NCI-H1694 treated with DMSO at 0.1 percent for 48 hours (cell line): ENCODE measurements at regions not wholly inside any gene's neighbourhood (a gene's known extent, or its start where the extent isn't known, plus 50 kb on each side); places are given as distances from the start of the nearest gene placed in this dataset.

Source experiments
- DNase-seq: peaks from one replicate; lab custom pipeline; 2025; lab: John Stamatoyannopoulos, UW

- no peak for DNase-seq
Observed at GRCh38 chr13:39244561-39245230, 206.4 kb downstream of the NHLRC3 start.

DNA sequence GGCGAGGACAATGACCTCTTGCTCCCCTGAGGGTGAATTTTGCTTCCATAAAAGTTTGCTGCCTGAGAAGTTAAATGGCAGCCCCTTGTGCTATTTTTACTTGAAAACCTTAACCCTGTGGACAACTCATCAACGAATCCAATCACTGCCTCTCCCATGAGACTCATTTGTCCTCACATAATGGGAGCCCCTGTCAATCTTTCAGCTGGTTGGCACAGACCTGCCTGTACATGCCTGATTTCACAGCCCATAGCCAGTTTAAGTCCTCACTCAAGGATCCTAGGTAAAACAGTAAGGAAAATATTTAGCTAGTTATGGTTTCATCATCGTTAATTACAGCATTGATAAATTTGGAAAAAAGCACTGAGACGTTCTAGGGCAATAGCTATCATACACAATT, 207.4 kb downstream of the NHLRC3 start:
- peak; percentile 2 for DNase-seq

- no peak for DNase-seq
Observed at GRCh38 chr13:39249982-39250381, 211.7 kb downstream of the NHLRC3 start.

GRCh38 chr13:39250440-39250839, 212.2 kb downstream of the NHLRC3 start:
- no peak for DNase-seq

- no peak for DNase-seq
Observed at GRCh38 chr13:39251340-39251739, 213.1 kb downstream of the NHLRC3 start.

- DNase-seq: no peak
Observed at GRCh38 chr13:39253774-39254173, 215.5 kb downstream of the NHLRC3 start.

GRCh38 chr13:39254601-39255000, 216.3 kb downstream of the NHLRC3 start:
- no peak for DNase-seq

DNA sequence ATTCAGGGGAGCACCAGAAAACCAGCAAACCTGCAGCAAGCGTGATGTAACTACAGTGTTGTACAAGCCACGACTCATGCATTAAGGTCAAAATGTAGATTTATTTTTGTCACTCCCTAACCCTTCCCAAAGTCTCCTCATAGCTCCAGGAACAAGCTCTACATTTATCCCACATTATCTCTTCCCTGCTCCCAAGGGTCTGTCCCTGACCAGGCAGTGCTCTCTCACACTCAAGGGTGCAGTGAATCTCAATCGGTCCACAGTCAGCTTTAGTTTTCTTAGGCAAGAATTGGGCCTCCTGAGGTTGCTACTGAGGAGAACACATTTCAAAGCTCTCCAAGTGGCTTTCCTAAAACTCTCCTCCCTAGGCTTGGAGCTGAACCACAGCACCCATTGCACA, 219.4 kb downstream of the NHLRC3 start:
- no peak for DNase-seq

DNA sequence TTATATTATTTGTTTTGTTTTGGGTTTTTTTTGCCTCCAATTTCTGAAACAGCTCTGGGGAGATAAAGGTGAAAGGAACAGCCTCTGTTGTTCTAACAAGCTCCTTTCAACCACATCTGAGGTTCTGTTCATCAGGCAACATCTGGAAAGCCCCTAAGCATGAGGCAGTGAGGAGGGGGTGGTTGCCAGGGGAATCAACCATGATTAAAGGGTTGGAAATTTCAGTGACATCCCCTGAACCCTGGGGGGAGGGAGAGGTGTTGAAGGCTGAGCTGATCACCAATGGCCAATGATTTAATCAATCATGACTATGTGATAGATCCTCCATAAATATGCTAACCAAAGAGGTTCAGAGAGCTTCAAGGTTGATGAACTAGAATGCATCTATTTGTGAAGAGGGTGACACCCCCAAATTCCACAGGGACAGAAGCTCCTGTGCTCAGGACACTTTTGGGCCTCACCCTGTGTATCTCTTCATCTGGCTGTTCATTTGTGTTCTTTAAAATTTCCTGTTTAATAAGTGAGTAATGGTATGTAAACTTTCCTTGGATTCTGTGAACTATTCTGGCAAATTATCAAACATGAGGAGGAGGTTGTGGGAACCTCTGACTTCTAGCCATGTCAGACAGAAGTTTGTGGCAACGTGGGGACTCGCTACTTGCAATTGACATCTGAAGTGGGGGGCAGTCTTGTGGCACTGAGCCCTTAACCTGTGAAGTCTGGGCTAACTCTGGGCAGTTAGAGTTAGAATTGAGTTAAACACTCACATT, 221.3 kb downstream of the NHLRC3 start:
- DNase-seq: no peak

DNA sequence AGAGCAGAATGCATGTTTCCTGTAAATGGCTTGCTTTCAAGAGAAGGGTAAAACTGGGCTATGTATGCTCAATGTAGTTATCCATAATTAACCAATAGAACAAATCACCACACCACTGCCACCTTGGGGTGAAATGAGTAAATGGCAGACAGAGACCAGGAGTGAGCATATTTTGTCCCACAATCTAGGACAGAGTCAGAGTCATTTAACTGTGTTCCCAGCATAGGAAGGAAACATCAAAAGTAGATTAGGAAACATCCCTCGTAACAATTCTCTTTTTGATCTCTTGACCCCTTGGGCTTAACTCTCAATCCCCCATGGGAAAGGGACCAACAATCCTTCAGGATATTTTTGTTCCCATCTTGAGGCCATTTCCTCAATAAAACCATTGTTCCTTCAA, 224.8 kb downstream of the NHLRC3 start:
- peak; percentile 52 for DNase-seq

DNA sequence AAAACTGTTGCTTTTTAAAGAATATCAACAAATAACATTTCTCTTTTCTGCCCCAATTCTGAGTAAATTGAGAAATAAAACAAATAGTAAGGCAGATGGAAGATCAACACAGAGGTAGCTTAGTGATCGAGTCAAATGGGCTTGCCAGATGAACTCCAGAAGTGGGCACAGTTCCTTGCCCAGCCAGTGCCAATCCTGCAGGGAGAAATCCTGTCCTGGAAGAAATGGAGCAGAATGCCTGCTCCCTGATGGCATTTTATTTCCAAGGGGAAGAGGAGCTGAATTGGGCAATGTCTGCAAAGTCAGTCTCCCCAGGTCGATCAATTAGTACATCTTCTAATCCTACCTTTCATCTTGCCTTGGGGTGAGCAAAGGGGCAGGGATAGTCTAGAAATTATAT, 225.3 kb downstream of the NHLRC3 start:
- DNase-seq: no peak

DNA sequence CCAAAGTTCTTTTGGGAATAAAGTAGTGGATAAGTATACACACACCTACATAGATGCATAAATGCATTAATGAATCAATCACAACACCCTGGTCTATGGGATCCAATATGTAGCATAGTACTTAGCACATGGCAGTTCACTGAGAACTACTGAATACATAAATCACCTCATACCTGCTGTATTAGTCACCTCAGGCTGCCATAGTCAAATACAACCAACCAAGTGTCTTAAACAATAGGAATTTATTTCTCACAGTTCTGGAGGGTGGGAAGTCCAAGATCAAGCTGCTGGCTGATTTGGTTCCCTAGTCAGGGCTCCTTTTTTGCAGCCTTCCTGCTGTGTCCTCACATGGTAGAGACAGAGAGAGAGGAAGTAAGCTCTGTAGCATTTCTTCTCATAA, 228.2 kb downstream of the NHLRC3 start:
- DNase-seq: no peak

DNA sequence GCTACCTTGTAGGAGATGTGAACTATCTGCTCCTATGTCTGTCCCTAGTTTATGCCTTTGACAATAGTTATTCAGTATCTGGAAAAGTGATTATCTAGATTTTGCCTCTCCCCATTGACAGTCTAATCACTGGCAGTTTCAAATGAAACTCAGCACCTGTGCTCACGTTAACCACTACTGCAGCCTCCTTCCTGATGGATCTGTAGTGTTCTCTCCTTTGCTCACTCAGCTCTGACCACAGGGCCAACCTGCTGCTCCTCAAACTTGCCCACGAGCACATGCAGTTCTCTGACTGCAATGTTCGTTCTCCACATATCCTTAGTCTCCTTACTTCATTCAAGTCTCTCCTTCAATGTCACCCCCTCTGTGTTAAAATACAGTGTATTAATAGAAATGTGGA, 230.1 kb downstream of the NHLRC3 start:
- no peak for DNase-seq

- no peak for DNase-seq
Observed at GRCh38 chr13:39269004-39269403, 230.7 kb downstream of the NHLRC3 start.

GRCh38 chr13:39269411-39269810, 231.2 kb downstream of the NHLRC3 start:
- no peak for DNase-seq

DNA sequence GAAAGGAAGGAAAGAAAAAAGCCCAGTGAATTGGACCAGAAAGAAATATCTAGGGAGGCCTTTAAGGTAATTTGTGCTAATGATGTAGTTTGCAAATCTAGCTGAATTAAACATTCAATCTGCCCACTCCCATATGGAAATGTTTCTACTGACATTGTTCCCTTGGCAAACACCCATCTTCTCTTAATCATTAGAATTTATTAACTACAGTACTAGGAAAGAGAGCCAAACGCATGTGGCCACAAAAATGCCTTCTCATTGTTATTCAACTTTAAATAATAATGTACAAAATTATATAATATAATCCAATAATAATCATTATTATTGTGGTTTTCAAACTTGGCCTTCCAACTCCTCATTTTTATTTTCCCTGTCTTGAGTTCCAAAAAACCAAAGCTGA, 234.7 kb downstream of the NHLRC3 start:
- no peak for DNase-seq

DNA sequence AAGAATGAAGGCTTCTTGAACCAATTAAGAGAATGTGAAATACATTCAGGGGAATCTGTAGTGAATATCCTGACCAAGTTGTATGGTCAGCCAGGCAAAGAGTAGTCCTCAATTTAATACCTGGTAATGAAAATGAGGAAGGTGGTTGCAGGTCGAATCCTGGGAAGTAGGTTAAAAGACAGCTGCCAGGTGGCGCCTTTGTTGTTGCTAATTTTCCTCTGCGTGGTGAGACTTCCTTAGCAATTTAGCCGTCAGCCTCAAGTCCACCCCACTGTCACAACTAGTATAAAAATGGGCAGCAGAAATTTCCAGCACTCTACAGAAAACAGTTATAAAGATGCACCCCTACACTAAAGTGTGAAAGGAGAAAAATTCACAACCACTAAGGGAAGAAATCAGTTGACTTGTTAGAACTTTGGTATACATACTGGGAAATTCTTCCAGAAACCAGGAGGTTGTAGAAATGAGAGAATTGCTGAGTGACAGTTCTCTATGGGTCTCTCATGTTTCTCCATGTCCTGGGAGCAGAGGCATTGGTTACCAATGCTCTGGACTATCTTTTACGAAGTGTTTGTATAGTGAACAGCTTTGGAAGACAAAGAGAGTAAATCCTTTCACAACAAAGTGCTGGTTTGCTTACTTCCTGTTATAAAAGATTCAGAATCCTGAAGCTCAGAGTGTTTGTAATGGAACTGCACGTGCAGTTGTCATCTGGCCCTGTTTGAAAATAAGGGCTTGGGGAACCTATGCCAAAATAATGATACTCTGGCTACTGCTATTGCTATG, 235.9 kb downstream of the NHLRC3 start:
- DNase-seq: no peak

- DNase-seq: no peak
Observed at GRCh38 chr13:39274739-39275325, 236.6 kb downstream of the NHLRC3 start.

DNA sequence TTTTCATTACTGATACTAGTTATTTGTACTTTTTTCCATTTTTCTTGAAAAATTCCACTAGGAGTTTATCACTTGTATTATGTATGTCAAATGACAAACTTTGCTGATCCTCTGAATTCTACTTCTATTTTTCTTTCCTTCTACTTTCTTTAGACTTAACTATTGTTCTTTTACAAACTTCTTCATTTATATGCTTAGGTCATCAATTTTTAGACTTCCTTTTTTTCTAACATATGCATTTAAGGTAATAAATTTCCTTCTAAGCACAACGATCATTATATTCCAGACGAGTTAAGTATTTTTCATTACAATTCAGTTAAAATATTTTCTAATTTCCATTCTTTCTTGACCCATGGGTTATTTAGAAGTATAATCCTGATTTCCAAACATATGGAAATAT, 240.8 kb downstream of the NHLRC3 start:
- DNase-seq: no peak

- no peak for DNase-seq
Observed at GRCh38 chr13:39281539-39282150, 243.4 kb downstream of the NHLRC3 start.

DNA sequence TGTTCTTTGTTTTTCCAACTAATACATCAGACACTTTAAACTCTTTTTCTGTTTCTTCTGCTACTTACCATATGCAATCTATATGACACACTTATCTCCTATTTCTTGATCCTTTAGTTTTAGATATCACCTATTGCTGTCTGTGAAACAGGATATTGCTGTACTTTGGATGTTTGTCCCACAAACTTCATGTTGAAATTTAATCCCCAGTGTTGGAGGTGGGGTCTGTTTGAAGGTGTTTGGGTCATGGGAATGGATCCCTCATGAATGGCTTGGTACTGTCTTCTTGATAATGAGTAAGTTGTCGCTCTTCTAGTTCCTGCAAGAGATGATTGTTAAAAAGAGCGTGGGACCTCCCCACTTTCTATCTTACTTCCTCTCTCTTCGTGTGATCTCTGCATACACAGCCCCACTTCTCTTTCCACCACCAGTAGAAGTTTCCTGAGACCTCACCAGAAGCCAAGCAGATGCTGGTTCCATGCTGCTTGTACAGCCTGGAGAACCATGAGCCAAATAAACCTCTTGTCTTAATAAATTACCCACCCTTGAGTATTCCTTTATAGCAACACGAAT, 244.2 kb downstream of the NHLRC3 start:
- DNase-seq: no peak

GRCh38 chr13:39283072-39283471, 244.8 kb downstream of the NHLRC3 start:
- no peak for DNase-seq
